ENCODE measurements at regions not wholly inside any gene's neighbourhood (a gene's known extent, or its start where the extent isn't known, plus 50 kb on each side); places are given as distances from the start of the nearest gene placed in this dataset.

DNA sequence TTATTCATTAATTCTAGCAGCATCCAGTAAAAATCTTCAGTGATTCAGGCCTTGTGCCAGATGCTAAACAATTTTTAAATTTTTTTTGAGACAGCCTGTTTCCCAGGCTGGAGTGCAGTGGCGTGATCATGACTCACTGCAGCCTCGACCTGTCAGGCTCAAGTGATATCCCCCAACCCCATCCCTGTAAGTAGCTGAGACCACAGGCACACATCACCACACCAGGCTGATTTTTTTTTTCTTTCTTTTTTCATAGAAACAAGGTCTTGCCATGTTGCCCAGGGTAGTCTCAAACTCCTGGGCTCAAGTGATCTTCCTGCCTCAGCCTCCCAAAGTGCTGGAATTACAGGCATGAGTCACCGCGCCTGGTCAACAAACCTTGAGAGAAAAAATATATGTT, 705.5 kb downstream of the ARAP2 start:
- no peaks in the 10 kb centered on the region for H3K36me3 Mint-ChIP-seq (ENCODE audit: low read depth)
- no peak for ATAC-seq
- peaks cover 3% of the 10 kb centered on the region for H3K9me3 ChIP-seq (ENCODE audit: control insufficient read depth, low read length, poor library complexity, severe bottlenecking)
- H3K27me3 Mint-ChIP-seq, result no peaks in the 10 kb centered on the region
- H3K27ac Mint-ChIP-seq, result no peak overlapping the region
- no peak overlapping the region for H3K4me3 Mint-ChIP-seq
- no peak for DNase-seq
- H3K4me1 Mint-ChIP-seq, result no peaks in the 10 kb centered on the region

DNA sequence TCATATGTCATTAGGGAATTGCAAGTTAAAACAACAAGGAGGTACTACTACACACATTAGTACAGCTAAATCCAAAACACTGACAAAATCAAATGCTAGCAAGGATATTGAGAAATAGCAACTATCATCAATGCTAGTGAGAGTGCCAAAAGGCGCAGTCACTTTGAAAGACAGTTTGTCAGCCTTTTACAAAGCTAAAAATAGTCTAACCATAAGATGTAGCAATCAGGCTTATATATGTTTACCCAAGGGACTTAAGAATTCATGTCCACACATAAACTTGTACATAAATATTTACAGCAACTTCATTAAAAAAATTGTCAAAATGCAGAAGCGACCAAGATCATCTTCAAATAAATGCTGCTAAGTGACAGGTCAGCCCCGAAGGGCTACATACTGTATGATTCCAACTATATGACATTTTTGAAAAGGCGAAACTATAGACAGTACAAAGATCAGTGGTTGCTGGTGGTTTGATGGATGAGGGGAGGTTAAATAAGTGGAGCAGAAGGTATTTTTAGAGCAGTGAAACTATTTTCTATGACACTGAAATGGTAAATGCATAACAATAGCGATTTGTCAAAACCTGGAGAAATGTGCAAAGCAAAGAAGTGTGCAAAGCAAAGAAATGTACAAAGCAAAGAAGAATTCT, 704.8 kb downstream of the ARAP2 start:
- no peak for ATAC-seq
- Mint-ChIP-seq H3K4me3 (no peak overlapping the region), H3K27ac (no peak overlapping the region), H3K27me3 (no peaks in the 10 kb centered on the region), H3K36me3 (ENCODE audit: low read depth) (no peaks in the 10 kb centered on the region), H3K4me1 (no peaks in the 10 kb centered on the region)
- no peak for DNase-seq
- H3K9me3 ChIP-seq (ENCODE audit: control insufficient read depth, low read length, poor library complexity, severe bottlenecking), result peaks cover 3% of the 10 kb centered on the region

DNA sequence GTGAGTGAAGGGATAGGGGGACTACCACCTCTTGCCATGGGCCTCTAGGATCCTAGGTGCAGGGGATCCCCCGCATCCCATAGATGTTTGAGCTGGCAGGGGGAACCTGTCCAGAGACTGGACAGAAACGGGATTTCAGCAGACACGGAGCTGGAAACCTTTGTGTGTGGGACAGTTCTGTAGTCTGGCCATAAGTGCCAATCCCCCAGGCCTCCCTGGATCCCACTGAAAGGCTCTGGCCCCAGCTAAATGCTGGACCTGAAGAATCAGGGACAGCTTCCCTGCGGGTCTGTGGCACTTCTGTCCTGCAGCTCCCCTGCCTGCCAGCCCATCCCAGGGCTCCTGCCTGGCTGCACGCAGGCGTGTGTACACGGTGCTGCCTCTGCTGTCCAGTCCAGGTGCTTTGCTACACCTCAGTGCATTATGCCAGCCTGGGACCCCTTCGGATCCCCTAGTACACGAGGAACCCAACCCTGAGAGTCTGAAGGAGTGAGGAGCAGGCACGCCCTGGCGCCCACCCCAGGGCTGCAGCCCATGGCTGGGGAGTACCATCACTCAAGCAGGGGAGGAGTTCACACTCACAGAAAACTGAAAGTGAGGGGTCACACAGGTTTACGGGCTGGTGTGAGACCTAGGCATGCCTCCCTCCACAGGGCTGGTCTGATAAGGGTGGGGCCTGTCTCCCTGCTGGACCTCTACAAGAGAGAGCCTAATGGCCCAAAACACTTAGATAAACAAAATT, 703.0 kb downstream of the ARAP2 start:
- DNase-seq (no peak), ATAC-seq (no peak)
- no peak overlapping the region for H3K4me3 Mint-ChIP-seq
- no peaks in the 10 kb centered on the region for H3K36me3 Mint-ChIP-seq (ENCODE audit: low read depth)
- H3K27ac Mint-ChIP-seq, result no peak overlapping the region
- no peaks in the 10 kb centered on the region for H3K27me3 Mint-ChIP-seq
- peaks cover 3% of the 10 kb centered on the region for H3K9me3 ChIP-seq (ENCODE audit: control insufficient read depth, low read length, poor library complexity, severe bottlenecking)
- no peaks in the 10 kb centered on the region for H3K4me1 Mint-ChIP-seq

DNA sequence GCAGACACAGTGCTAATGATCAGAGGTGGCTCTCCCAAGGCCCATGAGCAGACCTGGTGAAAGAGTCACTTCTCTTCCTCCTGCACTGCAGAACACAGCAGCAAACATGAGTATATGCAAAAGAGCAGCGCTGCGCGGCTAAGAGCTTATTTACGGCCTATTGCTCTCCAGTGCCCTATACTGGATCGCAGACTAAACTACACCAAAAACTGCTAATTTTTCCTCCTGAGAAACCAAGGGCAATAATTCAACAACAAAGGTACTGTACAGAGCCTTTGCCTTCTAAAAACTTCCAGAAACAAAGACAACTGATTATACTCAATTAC, 702.5 kb downstream of the ARAP2 start:
- H3K4me3 Mint-ChIP-seq, result no peak overlapping the region
- H3K36me3 Mint-ChIP-seq (ENCODE audit: low read depth), result no peaks in the 10 kb centered on the region
- peaks cover 3% of the 10 kb centered on the region for H3K9me3 ChIP-seq (ENCODE audit: control insufficient read depth, low read length, poor library complexity, severe bottlenecking)
- no peak for ATAC-seq
- no peaks in the 10 kb centered on the region for H3K4me1 Mint-ChIP-seq
- H3K27ac Mint-ChIP-seq, result no peak overlapping the region
- H3K27me3 Mint-ChIP-seq, result no peaks in the 10 kb centered on the region
- DNase-seq, result no peak

DNA sequence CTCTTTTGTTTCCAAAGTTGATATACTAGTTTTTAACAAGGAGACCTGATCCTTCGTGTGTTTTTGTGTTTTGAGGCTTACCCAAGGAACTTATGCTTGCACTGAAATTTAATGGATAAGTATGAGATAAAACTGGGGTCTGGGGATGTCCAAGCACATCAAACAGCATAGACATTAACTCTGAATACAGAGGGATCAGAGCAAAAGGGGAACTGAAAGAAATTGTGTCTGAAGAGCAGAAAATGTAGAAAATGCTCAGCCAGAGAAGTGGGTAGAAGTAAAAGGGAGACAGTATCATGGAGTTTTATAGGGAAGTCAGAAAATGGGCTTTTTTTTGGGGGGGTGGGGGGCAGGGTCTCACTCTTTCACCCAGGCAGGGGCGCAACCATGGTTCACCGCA, 695.4 kb downstream of the ARAP2 start:
- H3K4me3 Mint-ChIP-seq, result no peak overlapping the region

DNA sequence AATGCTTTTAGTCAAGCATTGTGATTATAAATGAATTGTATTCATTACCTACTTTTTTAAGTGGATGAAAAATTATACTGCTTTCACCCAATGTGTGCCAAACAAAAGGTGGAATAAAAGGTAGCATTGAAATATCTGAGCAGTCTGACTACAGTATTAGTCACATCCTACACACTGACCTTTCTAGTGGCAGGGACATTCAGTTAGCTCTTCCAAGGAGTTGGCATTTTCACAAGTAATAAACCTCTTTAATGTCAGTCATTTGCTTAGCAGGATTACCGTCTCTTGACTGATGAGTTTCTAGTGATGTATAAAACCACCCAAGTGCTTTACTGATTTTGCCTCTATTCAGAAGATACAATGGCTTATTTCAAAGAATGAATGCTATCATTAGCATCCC, 687.9 kb downstream of the ARAP2 start:
- ATAC-seq (no peak), DNase-seq (no peak)
- no peaks in the 10 kb centered on the region for H3K36me3 Mint-ChIP-seq (ENCODE audit: low read depth)
- no peaks in the 10 kb centered on the region for H3K27me3 Mint-ChIP-seq
- H3K4me1 Mint-ChIP-seq, result no peaks in the 10 kb centered on the region
- no peak overlapping the region for H3K27ac Mint-ChIP-seq
- H3K4me3 Mint-ChIP-seq, result no peak overlapping the region
- no peaks in the 10 kb centered on the region for H3K9me3 ChIP-seq (ENCODE audit: control insufficient read depth, low read length, poor library complexity, severe bottlenecking)

More for the DNA sequence above, 695.4 kb downstream of the ARAP2 start:
- ATAC-seq (no peak), DNase-seq (no peak)
- Mint-ChIP-seq H3K4me1 (no peaks in the 10 kb centered on the region), H3K27ac (no peak overlapping the region), H3K27me3 (no peaks in the 10 kb centered on the region), H3K36me3 (ENCODE audit: low read depth) (no peaks in the 10 kb centered on the region)
- no peaks in the 10 kb centered on the region for H3K9me3 ChIP-seq (ENCODE audit: control insufficient read depth, low read length, poor library complexity, severe bottlenecking)

DNA sequence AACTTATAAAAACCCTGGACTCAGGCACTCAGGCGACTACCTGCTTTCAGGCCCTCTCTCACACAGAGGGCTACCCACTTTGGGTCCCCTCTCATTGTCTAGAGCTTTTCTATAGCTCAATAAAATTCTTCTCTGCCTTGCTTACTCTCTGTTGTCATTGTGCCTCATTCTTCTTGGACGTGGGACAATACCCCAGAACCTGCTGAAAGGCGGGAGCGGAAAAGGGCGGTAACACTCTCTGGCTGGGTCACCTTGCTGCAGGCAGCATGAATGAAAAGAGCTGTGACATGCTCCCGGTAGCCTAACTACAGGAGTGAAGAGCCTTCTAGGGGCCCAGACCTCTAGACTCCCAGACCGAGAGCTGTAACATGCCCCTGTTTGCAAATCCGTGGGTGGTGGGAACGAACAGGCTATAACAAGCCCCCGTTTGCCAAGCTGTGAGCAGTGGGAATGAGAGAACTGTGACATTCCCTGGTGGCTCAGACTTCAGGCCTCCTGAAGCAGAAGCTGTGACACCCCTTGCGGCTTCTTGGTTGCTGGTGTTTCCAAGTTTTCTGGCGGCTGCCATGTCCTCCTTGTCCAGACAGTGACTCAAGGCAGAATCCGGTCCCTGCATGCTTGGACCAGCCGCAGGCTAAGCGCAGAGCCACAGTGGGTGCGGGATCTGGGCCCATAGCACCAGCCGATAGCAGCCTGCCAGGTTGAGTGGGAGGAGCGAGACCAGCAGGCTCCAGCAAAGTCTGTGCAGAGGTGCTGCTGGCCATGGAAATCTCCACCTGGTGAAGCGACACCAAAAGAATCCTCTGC, 684.6 kb downstream of the ARAP2 start:
- Mint-ChIP-seq H3K36me3 (ENCODE audit: low read depth) (no peaks in the 10 kb centered on the region), H3K4me1 (no peaks in the 10 kb centered on the region), H3K27ac (no peak overlapping the region), H3K27me3 (no peaks in the 10 kb centered on the region), H3K4me3 (no peak overlapping the region)
- DNase-seq (no peak), ATAC-seq (no peak)
- no peaks in the 10 kb centered on the region for H3K9me3 ChIP-seq (ENCODE audit: control insufficient read depth, low read length, poor library complexity, severe bottlenecking)

DNA sequence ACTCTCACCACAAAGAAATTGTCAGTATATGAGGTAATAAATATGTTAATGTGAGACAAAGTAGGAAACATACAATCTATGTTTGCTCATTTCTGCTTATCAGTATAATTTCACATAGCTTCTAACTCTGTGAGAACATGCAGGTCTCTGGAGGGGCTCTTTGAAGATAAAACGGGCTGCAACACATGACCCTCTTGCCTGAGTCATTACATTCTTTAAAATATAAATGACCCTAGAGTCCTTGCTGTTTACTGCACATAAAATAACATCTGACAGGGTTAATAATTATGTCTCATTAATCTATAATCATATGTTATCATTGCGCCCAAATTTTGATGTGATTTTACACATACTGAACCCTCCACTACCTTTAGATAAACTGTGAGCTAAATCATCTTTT, 681.5 kb downstream of the ARAP2 start:
- no peaks in the 10 kb centered on the region for H3K9me3 ChIP-seq (ENCODE audit: control insufficient read depth, low read length, poor library complexity, severe bottlenecking)
- H3K27ac Mint-ChIP-seq, result no peak overlapping the region
- DNase-seq (no peak), ATAC-seq (no peak)
- no peaks in the 10 kb centered on the region for H3K36me3 Mint-ChIP-seq (ENCODE audit: low read depth)
- H3K27me3 Mint-ChIP-seq, result no peaks in the 10 kb centered on the region
- no peak overlapping the region for H3K4me3 Mint-ChIP-seq
- no peaks in the 10 kb centered on the region for H3K4me1 Mint-ChIP-seq

DNA sequence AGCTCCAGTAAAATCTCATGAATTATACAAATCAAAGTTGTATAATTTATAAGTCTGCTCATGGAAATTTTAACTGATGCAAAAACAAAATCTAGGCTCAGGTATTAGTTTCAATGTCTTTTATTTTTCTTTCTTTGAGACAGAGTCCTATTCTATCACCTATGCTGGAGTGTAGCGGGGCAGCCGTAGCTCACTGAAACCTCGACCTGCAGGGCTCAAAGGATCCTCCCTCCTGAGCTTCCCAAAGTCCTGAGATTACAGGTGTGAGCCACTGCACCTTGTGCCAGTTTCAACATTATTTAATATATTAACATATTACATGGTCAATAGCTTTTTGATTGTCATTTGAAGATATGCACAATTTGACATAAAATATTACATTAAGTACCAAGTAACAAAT, 678.7 kb downstream of the ARAP2 start:
- Mint-ChIP-seq H3K27ac (no peak overlapping the region), H3K27me3 (no peaks in the 10 kb centered on the region), H3K36me3 (ENCODE audit: low read depth) (no peaks in the 10 kb centered on the region), H3K4me3 (no peak overlapping the region), H3K4me1 (no peaks in the 10 kb centered on the region)
- no peak for DNase-seq
- no peak for ATAC-seq
- no peaks in the 10 kb centered on the region for H3K9me3 ChIP-seq (ENCODE audit: control insufficient read depth, low read length, poor library complexity, severe bottlenecking)

DNA sequence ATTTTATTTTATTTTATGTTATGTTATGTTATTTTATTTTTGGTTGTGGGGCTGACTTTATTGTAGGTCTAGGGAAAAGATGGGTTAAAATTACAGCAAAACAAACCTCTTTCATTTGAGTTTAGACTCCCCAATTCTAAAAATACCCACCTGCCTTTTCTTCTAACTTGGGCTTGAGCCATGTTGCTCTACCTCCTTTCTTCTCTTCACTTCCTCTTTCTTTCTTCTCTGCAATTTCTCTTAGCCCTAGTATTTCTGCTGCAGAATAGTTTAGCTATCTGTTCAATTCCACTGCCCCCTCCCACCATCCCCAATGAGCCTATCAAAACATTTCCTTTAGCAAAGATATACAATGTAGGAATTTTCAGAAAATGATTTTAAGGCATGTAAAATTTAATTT, 653.3 kb downstream of the ARAP2 start:
- no peak for ATAC-seq
- H3K27me3 Mint-ChIP-seq, result no peaks in the 10 kb centered on the region
- H3K4me1 Mint-ChIP-seq, result no peaks in the 10 kb centered on the region
- H3K27ac Mint-ChIP-seq, result no peak overlapping the region
- no peaks in the 10 kb centered on the region for H3K36me3 Mint-ChIP-seq (ENCODE audit: low read depth)
- no peak overlapping the region for H3K4me3 Mint-ChIP-seq
- H3K9me3 ChIP-seq (ENCODE audit: control insufficient read depth, low read length, poor library complexity, severe bottlenecking), result no peaks in the 10 kb centered on the region
- no peak for DNase-seq

DNA sequence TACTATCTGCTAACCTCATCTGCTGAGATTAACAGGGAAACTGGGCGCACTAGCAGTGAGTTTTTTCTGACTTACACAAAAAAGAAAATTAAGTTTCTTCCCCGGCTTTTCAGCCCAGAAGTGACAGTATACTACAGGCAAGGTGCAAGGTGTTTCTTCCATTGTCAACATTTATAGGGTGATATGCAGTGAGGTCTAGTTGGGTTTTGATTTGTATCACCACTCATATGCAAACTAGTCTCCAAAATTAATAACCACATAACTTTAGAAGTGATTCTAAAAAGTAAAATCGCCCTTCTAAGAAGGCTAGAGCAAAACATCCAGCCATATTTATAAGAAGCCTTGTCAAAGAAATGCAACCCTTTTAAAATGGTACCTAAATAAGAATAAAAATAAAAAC, 640.1 kb downstream of the ARAP2 start:
- no peak for ATAC-seq
- H3K4me1 Mint-ChIP-seq, result no peaks in the 10 kb centered on the region
- no peak for DNase-seq
- H3K4me3 Mint-ChIP-seq, result no peak overlapping the region
- no peaks in the 10 kb centered on the region for H3K36me3 Mint-ChIP-seq (ENCODE audit: low read depth)
- no peaks in the 10 kb centered on the region for H3K9me3 ChIP-seq (ENCODE audit: control insufficient read depth, low read length, poor library complexity, severe bottlenecking)
- no peak overlapping the region for H3K27ac Mint-ChIP-seq
- no peaks in the 10 kb centered on the region for H3K27me3 Mint-ChIP-seq

DNA sequence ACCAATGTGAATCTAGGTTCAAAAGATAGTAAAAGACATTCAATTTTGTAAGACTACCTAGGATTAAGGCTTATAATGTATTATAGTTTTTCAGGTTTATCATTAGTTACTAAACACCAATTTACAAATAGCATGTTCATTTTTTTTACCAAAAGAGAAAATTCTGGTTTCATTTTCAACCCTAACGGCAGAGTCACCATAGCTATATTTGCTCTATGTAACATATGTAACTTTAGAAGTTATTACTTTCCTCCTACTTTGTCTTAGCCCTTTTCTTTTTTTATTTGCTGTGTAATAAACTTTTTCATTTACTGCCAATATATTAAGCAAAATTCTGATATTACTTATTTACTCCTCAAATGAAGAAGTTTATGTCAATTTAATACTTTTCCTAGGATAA, 639.6 kb downstream of the ARAP2 start:
- DNase-seq (no peak), ATAC-seq (no peak)
- no peaks in the 10 kb centered on the region for H3K36me3 Mint-ChIP-seq (ENCODE audit: low read depth)
- no peaks in the 10 kb centered on the region for H3K9me3 ChIP-seq (ENCODE audit: control insufficient read depth, low read length, poor library complexity, severe bottlenecking)
- no peaks in the 10 kb centered on the region for H3K27me3 Mint-ChIP-seq
- no peak overlapping the region for H3K4me3 Mint-ChIP-seq
- no peak overlapping the region for H3K27ac Mint-ChIP-seq
- no peaks in the 10 kb centered on the region for H3K4me1 Mint-ChIP-seq

DNA sequence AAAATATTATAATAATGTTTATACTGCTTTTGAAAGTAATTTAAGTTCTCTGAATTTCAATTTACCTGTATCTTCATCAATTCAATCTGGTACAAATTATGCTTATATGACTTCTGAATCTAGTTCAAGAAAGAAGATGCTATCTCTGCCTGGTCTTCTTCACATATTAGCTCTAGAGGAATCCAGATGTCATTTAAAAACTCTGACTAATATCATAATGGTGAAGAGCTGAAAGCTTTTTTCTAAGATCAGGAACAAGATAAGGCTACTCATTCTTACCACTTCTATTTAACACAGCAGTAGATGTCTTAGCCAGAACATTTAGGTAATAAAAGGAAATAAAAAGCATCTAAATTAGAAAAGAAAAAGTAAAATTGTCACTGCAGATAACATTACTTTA, 636.1 kb downstream of the ARAP2 start:
- Mint-ChIP-seq H3K27ac (no peak overlapping the region), H3K4me3 (no peak overlapping the region), H3K4me1 (no peaks in the 10 kb centered on the region), H3K36me3 (ENCODE audit: low read depth) (no peaks in the 10 kb centered on the region), H3K27me3 (no peaks in the 10 kb centered on the region)
- no peak for DNase-seq
- H3K9me3 ChIP-seq (ENCODE audit: control insufficient read depth, low read length, poor library complexity, severe bottlenecking), result no peaks in the 10 kb centered on the region
- no peak for ATAC-seq

DNA sequence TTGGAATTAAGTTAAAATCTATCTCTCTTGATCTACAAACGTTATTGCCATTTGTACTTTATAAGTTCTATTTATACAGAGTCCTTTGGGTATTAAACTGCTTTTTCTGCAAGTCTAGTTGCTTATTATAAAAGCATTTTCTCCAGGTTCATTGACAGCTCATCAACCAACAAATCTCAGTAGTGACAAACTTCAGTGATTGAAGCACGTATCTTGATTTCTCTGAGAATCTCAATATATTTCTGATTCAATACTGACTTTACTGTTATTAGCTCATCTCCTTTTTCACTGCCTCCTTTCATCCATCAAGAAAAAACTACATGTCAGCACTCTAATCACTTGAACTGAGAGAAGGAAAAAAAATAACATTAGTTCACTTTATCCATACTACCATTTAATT, 630.2 kb downstream of the ARAP2 start:
- no peak for ATAC-seq
- H3K4me3 Mint-ChIP-seq, result no peak overlapping the region
- H3K4me1 Mint-ChIP-seq, result no peaks in the 10 kb centered on the region
- no peaks in the 10 kb centered on the region for H3K27me3 Mint-ChIP-seq
- no peaks in the 10 kb centered on the region for H3K9me3 ChIP-seq (ENCODE audit: control insufficient read depth, low read length, poor library complexity, severe bottlenecking)
- no peak for DNase-seq
- no peaks in the 10 kb centered on the region for H3K36me3 Mint-ChIP-seq (ENCODE audit: low read depth)
- H3K27ac Mint-ChIP-seq, result no peak overlapping the region

Data from T-helper 17 cell (primary cell).